B cell (primary cell): ENCODE measurements at regions not wholly inside any gene's neighbourhood (a gene's known extent, or its start where the extent isn't known, plus 50 kb on each side); places are given as distances from the start of the nearest gene placed in this dataset.

ENCODE experiments used
- ATAC-seq: fragments of 200-7000 bp; cut with Tn5 transposase; one replicate; pipeline ENCODE4 v1.10.0; 2021; ENCODE audit warnings: low read depth, mild to moderate bottlenecking, moderate number of reproducible peaks, moderate library complexity
- CTCF ChIA-PET: fragments of 350-600 bp; sonication (Branson Sonifier 250); formaldehyde crosslinking; loops from one replicate; lab custom pipeline; 2021; ENCODE audit warnings: antibody characterized with exemption, inconsistent platforms; lab: Charles Lee
- POLR2A ChIA-PET: fragments of 350-600 bp; sonication (Branson Sonifier 250); formaldehyde crosslinking; loops from one replicate; lab custom pipeline; 2021; ENCODE audit warnings: antibody characterized with exemption; lab: Charles Lee
- DNase-seq: peaks from one replicate; pipeline ENCODE4 v3.0.0; 2013
- H2AFZ ChIP-seq: 2 replicates; pipeline ENCODE4 v1.6.1; 2012; ENCODE audit warnings: mild to moderate bottlenecking, low read depth, low read length; ENCODE audit not compliant: insufficient read depth, poor library complexity, severe bottlenecking
- H3K27ac ChIP-seq, 2 donors: 1 replicate in 1 of 2; 2 replicates in 1 of 2; pipeline ENCODE4 v1.5.1; 2012 to 2013; ENCODE audit warnings: low read length in 2 of 2, mild to moderate bottlenecking in 2 of 2, moderate library complexity in 1 of 2
- H3K27me3 ChIP-seq, 4 experiments: fragments of 200-600 bp in 1 of 4; sonication (generic) in 1 of 4; replicated peaks in 1 of 4; 1 replicate in 2 of 4; 2 replicates in 2 of 4; pipeline versions ENCODE4 v1.6.1 to v1.7.0; 2013 to 2016; ENCODE audit warnings: low read length in 3 of 4, mild to moderate bottlenecking in 2 of 4, mixed read lengths in 1 of 4, moderate library complexity in 1 of 4; ENCODE audit not compliant: insufficient read depth in 4 of 4, control insufficient read depth in 3 of 4; ENCODE audit errors: control extremely low read depth in 1 of 4
- H3K36me3 ChIP-seq, 2 experiments: replicated peaks in 1 of 2; 1 replicate in 1 of 2; 2 replicates in 1 of 2; pipeline versions ENCODE4 v1.6.1 to v1.7.1; 2013; ENCODE audit warnings: low read length in 1 of 2; ENCODE audit not compliant: insufficient read depth in 2 of 2, control insufficient read depth in 1 of 2; ENCODE audit errors: control extremely low read depth in 1 of 2, extremely low read depth in 1 of 2
- H3K4me1 ChIP-seq, 2 donors: fragments of 200-600 bp in 1 of 2; sonication (generic) in 1 of 2; 1 replicate in 1 of 2; 2 replicates in 1 of 2; pipeline versions ENCODE4 v1.5.1 to v1.6.1; 2013 to 2017; ENCODE audit warnings: low read length in 2 of 2; ENCODE audit not compliant: control insufficient read depth in 2 of 2, insufficient read depth in 2 of 2
- H3K4me2 ChIP-seq: replicated peaks from 2 replicates; pipeline ENCODE3; 2012; ENCODE audit warnings: mild to moderate bottlenecking, low read depth, low read length; ENCODE audit not compliant: poor library complexity, severe bottlenecking
- H3K4me3 ChIP-seq, 5 experiments: fragments of 200-600 bp in 1 of 5; sonication (generic) in 1 of 5; 1 replicate in 3 of 5; 2 replicates in 2 of 5; pipeline versions ENCODE4 v1.5.1 to v1.7.0; 2011 to 2016; ENCODE audit warnings: low read length in 4 of 5, mild to moderate bottlenecking in 4 of 5, low read depth in 2 of 5, control low read depth in 1 of 5, moderate library complexity in 1 of 5; ENCODE audit not compliant: insufficient read depth in 1 of 5; ENCODE audit errors: control extremely low read depth in 1 of 5, extremely low read depth in 1 of 5
- H3K79me2 ChIP-seq: fragments of 200-600 bp; sonication (generic); one replicate; pipeline ENCODE4 v1.6.0; 2016; ENCODE audit warnings: low read length; ENCODE audit not compliant: control insufficient read depth, insufficient read depth
- H3K9ac ChIP-seq: fragments of 200-600 bp; sonication (generic); 2 replicates; pipeline ENCODE4 v1.6.1; 2017; ENCODE audit warnings: mild to moderate bottlenecking, low read length, moderate library complexity
- H3K9me3 ChIP-seq, 3 donors: one replicate each; pipeline versions ENCODE4 v1.6.1 to v1.7.1; 2013; ENCODE audit warnings: low read length in 2 of 3; ENCODE audit not compliant: control insufficient read depth in 2 of 3, insufficient read depth in 1 of 3; ENCODE audit errors: control extremely low read depth in 1 of 3
- H4K20me1 ChIP-seq: 2 replicates; pipeline ENCODE4 v1.6.0; 2012; ENCODE audit warnings: mild to moderate bottlenecking, low read length; ENCODE audit not compliant: insufficient read depth, control insufficient read depth, poor library complexity, severe bottlenecking
- H3K27ac Mint-ChIP-seq: one replicate; pipeline ENCODE4 v1.8.0; 2021; ENCODE audit warnings: mixed read lengths
- H3K27me3 Mint-ChIP-seq: one replicate; pipeline ENCODE4 v1.8.0; 2021; ENCODE audit warnings: mixed read lengths
- H3K4me1 Mint-ChIP-seq: one replicate; pipeline ENCODE4 v1.8.0; 2021; ENCODE audit warnings: mixed read lengths
- H3K4me3 Mint-ChIP-seq: one replicate; pipeline ENCODE4 v1.8.0; 2021; ENCODE audit warnings: mixed read lengths
- H3K9me3 Mint-ChIP-seq: one replicate; pipeline ENCODE4 v1.8.0; 2022; ENCODE audit warnings: mixed read lengths; ENCODE audit not compliant: insufficient read depth
- EZH2 ChIP-seq: IDR thresholded peaks from 2 replicates; pipeline ENCODE4 v1.6.1; 2012; ENCODE audit warnings: borderline replicate concordance, low read depth, mild to moderate bottlenecking, moderate library complexity, low read length; ENCODE audit not compliant: insufficient read depth, poor library complexity, severe bottlenecking
- WGBS: methylation state at CpG from one replicate; pipeline ENCODE4 v1.1.5; 2013; ENCODE audit warnings: missing lambda C conversion rate; ENCODE audit not compliant: insufficient coverage; 5-methylcytosine and 5-hydroxymethylcytosine counted together
- intact Hi-C: fragments of 100-400 bp; cut with micrococcal nuclease; formaldehyde crosslinking; loops from one replicate; pipeline ENCODE4 v1.10.0; 2022
- TF ChIP-seq, protein P1 (sequence below): fragments of 200-600 bp; IDR thresholded peaks from one replicate; pipeline ENCODE4 v1.8.0; 2022; ENCODE audit warnings: antibody characterized with exemption, mild to moderate bottlenecking

DNA sequence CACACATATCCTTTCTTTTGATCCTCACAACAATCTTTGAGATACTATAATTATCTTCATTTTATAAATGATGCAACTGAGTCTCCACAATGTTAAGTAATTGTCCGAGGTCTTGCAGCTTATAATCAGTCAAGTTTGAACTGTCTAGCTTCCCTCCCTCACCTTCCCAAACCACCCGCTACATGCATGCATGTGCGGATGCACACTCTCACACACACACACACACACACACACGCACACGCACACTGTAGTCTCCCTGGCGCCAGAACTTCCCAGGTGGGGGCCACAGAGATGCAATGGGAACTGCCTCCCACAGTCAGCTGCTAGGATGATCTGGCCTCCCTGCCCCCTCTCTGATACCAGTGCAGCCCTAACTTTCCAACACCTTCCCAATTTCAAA lies 501.3 kb downstream of the BUD13 start:
- Histone ChIP-seq H3K27me3 (no peaks in the 10 kb centered on the region), H3K4me1 (peaks cover 0 to 2% of the 10 kb centered on the region in 2 donors), H2AFZ (no peak overlapping the region), H3K27ac (no peak overlapping the region), H3K36me3 (no peaks in the 10 kb centered on the region), H3K79me2 (no peaks in the 10 kb centered on the region), H4K20me1 (no peaks in the 10 kb centered on the region), H3K9ac (no peak overlapping the region), H3K4me2 (no peak overlapping the region), H3K4me3 (no peak overlapping the region), H3K9me3 (peaks cover 0 to 4% (median 0%) of the 10 kb centered on the region in 3 donors)
- 71% methylated on average over 6 of the region's 6 CpGs for WGBS
- Mint-ChIP-seq H3K27ac (no peak overlapping the region), H3K4me1 (no peaks in the 10 kb centered on the region), H3K27me3 (peaks cover 3% of the 10 kb centered on the region), H3K4me3 (no peak overlapping the region), H3K9me3 (no peaks in the 10 kb centered on the region)
- POLR2A ChIA-PET: no interaction called here
- intact Hi-C loops: loop anchor here (10.0 kb wide), 1 partner anchor 1927 kb away; no protein-coding TSS in a partner anchor
- DNase-seq (no peak), ATAC-seq (no peak)
- CTCF ChIA-PET: interaction anchor here (0.6 kb wide), 1 partner anchor 905 kb away, joined by 3 read pairs; no protein-coding TSS in a partner anchor
- TF ChIP-seq EZH2: no peak
- TF ChIP-seq, protein P1, sequence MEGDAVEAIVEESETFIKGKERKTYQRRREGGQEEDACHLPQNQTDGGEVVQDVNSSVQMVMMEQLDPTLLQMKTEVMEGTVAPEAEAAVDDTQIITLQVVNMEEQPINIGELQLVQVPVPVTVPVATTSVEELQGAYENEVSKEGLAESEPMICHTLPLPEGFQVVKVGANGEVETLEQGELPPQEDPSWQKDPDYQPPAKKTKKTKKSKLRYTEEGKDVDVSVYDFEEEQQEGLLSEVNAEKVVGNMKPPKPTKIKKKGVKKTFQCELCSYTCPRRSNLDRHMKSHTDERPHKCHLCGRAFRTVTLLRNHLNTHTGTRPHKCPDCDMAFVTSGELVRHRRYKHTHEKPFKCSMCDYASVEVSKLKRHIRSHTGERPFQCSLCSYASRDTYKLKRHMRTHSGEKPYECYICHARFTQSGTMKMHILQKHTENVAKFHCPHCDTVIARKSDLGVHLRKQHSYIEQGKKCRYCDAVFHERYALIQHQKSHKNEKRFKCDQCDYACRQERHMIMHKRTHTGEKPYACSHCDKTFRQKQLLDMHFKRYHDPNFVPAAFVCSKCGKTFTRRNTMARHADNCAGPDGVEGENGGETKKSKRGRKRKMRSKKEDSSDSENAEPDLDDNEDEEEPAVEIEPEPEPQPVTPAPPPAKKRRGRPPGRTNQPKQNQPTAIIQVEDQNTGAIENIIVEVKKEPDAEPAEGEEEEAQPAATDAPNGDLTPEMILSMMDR: no peak

DNA sequence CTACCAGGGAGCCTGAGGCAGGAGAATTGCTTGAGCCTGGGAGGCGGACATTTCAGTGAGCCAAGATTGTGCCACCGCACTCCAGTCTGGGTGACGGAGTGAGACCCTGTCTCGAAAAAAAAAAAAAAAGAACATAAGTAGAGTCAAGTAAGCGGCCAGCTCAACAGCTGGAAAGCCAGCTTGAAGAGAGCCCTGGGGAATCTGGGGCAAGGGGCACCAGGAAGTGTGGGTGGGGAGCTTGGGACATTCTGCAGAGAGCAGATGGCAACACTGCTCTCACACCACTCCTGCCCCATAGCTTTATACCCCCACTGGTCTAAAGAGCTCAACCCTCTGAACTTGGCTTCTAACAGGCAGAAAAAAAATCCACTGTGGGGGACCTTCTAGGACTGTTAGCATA lies 505.6 kb downstream of the BUD13 start:
- H3K4me3 Mint-ChIP-seq: no peak overlapping the region
- no peaks in the 10 kb centered on the region for H3K27me3 ChIP-seq
- CTCF ChIA-PET: no interaction called here
- no peak overlapping the region for H2AFZ ChIP-seq
- no peak overlapping the region for H3K9ac ChIP-seq
- H3K4me2 ChIP-seq: no peak overlapping the region
- no peaks in the 10 kb centered on the region for H3K79me2 ChIP-seq
- TF ChIP-seq EZH2: no peak
- TF ChIP-seq, protein P1: no peak
- H3K9me3 Mint-ChIP-seq: no peaks in the 10 kb centered on the region
- ATAC-seq (no peak), DNase-seq (no peak)
- no peaks in the 10 kb centered on the region for H4K20me1 ChIP-seq
- no peaks in the 10 kb centered on the region for H3K36me3 ChIP-seq
- H3K27me3 Mint-ChIP-seq: peaks cover 15% of the 10 kb centered on the region
- no peak overlapping the region for H3K4me3 ChIP-seq
- POLR2A ChIA-PET: no interaction called here
- 89% methylated on average over 3 of the region's 5 CpGs for WGBS
- no peaks in the 10 kb centered on the region for H3K4me1 ChIP-seq
- no peak overlapping the region for H3K27ac ChIP-seq
- H3K27ac Mint-ChIP-seq: no peak overlapping the region
- intact Hi-C loops: no loop called here
- H3K9me3 ChIP-seq: peaks cover 0 to 8% (median 0%) of the 10 kb centered on the region in 3 donors
- H3K4me1 Mint-ChIP-seq: no peaks in the 10 kb centered on the region
